Mesodermal cell (in vitro differentiated cells): ENCODE measurements at regions not wholly inside any gene's neighbourhood (a gene's known extent, or its start where the extent isn't known, plus 50 kb on each side); places are given as distances from the start of the nearest gene placed in this dataset.

ENCODE experiments used
- H3K27ac ChIP-seq: 2 replicates; pipeline ENCODE4 v1.7.0; 2013; ENCODE audit warnings: mild to moderate bottlenecking, low read depth, low read length, moderate library complexity; ENCODE audit not compliant: severe bottlenecking
- H3K36me3 ChIP-seq: 2 replicates; pipeline ENCODE4 v1.7.1; 2013; ENCODE audit warnings: mild to moderate bottlenecking, low read length, moderate library complexity; ENCODE audit not compliant: control insufficient read depth, insufficient read depth
- H3K4me1 ChIP-seq: one replicate; pipeline ENCODE4 v1.7.1; 2013; ENCODE audit warnings: mild to moderate bottlenecking, low read length; ENCODE audit not compliant: insufficient read depth, control insufficient read depth, poor library complexity, severe bottlenecking
- H3K4me3 ChIP-seq: 2 replicates; pipeline ENCODE4 v1.7.0; 2013; ENCODE audit warnings: low read length, control low read depth, mild to moderate bottlenecking; ENCODE audit not compliant: insufficient read depth, poor library complexity, severe bottlenecking; ENCODE audit errors: extremely low read depth
- H3K9me3 ChIP-seq: 2 replicates; pipeline ENCODE4 v1.7.1; 2013; ENCODE audit warnings: mild to moderate bottlenecking, low read length, moderate library complexity; ENCODE audit not compliant: control insufficient read depth
- WGBS, 2 experiments: methylation state at CpG; one replicate each; pipeline ENCODE4 v1.1.5; 2013; ENCODE audit warnings: missing lambda C conversion rate in 2 of 2; ENCODE audit not compliant: insufficient coverage in 2 of 2; 5-methylcytosine and 5-hydroxymethylcytosine counted together

- peak overlapping the region; percentile 98 for H3K27ac ChIP-seq
- WGBS, 2 experiments, result 83 to 90% methylated on average over 6 of the region's 6 CpGs
- no peak overlapping the region for H3K4me3 ChIP-seq
- peaks cover 14% of the 10 kb centered on the region for H3K4me1 ChIP-seq
- H3K36me3 ChIP-seq, result no peaks in the 10 kb centered on the region
- H3K9me3 ChIP-seq, result no peaks in the 10 kb centered on the region
These were observed 208.3 kb upstream of the STARD13 start for GRCh38 chr13:33493672-33494365.

- H3K9me3 ChIP-seq, result no peaks in the 10 kb centered on the region
- WGBS, 2 experiments, result 68 to 79% methylated on average over 3 to 4 of the region's 4 CpGs
- no peak overlapping the region for H3K4me3 ChIP-seq
- no peaks in the 10 kb centered on the region for H3K36me3 ChIP-seq
- H3K27ac ChIP-seq, result peak overlapping the region; percentile 98
- peaks cover 14% of the 10 kb centered on the region for H3K4me1 ChIP-seq
These were observed 209.1 kb upstream of the STARD13 start for GRCh38 chr13:33494596-33495204.

GRCh38 chr13:33496336-33496735 is 210.8 kb upstream of the STARD13 start:
- no peaks in the 10 kb centered on the region for H3K9me3 ChIP-seq
- H3K4me1 ChIP-seq, result peaks cover 14% of the 10 kb centered on the region
- H3K36me3 ChIP-seq, result no peaks in the 10 kb centered on the region
- no peak overlapping the region for H3K4me3 ChIP-seq
- H3K27ac ChIP-seq, result no peak overlapping the region

GRCh38 chr13:33497146-33497845 is 211.7 kb upstream of the STARD13 start:
- no peak overlapping the region for H3K27ac ChIP-seq
- H3K4me3 ChIP-seq, result no peak overlapping the region
- no peaks in the 10 kb centered on the region for H3K9me3 ChIP-seq
- 87% methylated on average over 3 of the region's 4 CpGs; no CpG with 5 or more reads in 1 of the 2 experiments for WGBS, 2 experiments
- no peaks in the 10 kb centered on the region for H3K36me3 ChIP-seq
- H3K4me1 ChIP-seq, result peaks cover 14% of the 10 kb centered on the region

- 88 to 100% methylated on average over 1 of the region's 1 CpG for WGBS, 2 experiments
These were observed 222.5 kb upstream of the STARD13 start for GRCh38 chr13:33508060-33508459.

GRCh38 chr13:33509642-33510229 is 224.2 kb upstream of the STARD13 start:
- H3K9me3 ChIP-seq, result peaks cover 4% of the 10 kb centered on the region
- H3K4me3 ChIP-seq, result no peak overlapping the region
- H3K27ac ChIP-seq, result no peak overlapping the region
- H3K4me1 ChIP-seq, result no peaks in the 10 kb centered on the region
- 100% methylated on average over 1 of the region's 5 CpGs; no CpG with 5 or more reads in 1 of the 2 experiments for WGBS, 2 experiments
- no peaks in the 10 kb centered on the region for H3K36me3 ChIP-seq

More at GRCh38 chr13:33508060-33508459, 222.5 kb upstream of the STARD13 start:
- no peak overlapping the region for H3K27ac ChIP-seq
- no peak overlapping the region for H3K4me3 ChIP-seq
- H3K4me1 ChIP-seq, result no peaks in the 10 kb centered on the region
- peaks cover 4% of the 10 kb centered on the region for H3K9me3 ChIP-seq
- no peaks in the 10 kb centered on the region for H3K36me3 ChIP-seq

- no peak overlapping the region for H3K27ac ChIP-seq
- no peaks in the 10 kb centered on the region for H3K4me1 ChIP-seq
- H3K9me3 ChIP-seq, result peaks cover 4% of the 10 kb centered on the region
- H3K36me3 ChIP-seq, result no peaks in the 10 kb centered on the region
- no peak overlapping the region for H3K4me3 ChIP-seq
These were observed 224.9 kb upstream of the STARD13 start for GRCh38 chr13:33510350-33510970.

GRCh38 chr13:33512880-33513554 is 227.5 kb upstream of the STARD13 start:
- peaks cover 4% of the 10 kb centered on the region for H3K9me3 ChIP-seq

GRCh38 chr13:33514362-33514761 is 228.8 kb upstream of the STARD13 start:
- H3K27ac ChIP-seq, result no peak overlapping the region
- no peaks in the 10 kb centered on the region for H3K9me3 ChIP-seq
- no peaks in the 10 kb centered on the region for H3K4me1 ChIP-seq
- no peaks in the 10 kb centered on the region for H3K36me3 ChIP-seq
- no peak overlapping the region for H3K4me3 ChIP-seq
- 83 to 92% methylated on average over 3 to 4 of the region's 4 CpGs for WGBS, 2 experiments

More at GRCh38 chr13:33512880-33513554, 227.5 kb upstream of the STARD13 start:
- Histone ChIP-seq H3K4me3 (no peak overlapping the region), H3K4me1 (no peaks in the 10 kb centered on the region), H3K36me3 (no peaks in the 10 kb centered on the region), H3K27ac (no peak overlapping the region)
- no CpG with 5 or more reads among the region's 2 CpGs for WGBS, 2 experiments

GRCh38 chr13:33515146-33515545 is 229.6 kb upstream of the STARD13 start:
- H3K4me1 ChIP-seq, result no peaks in the 10 kb centered on the region
- H3K27ac ChIP-seq, result no peak overlapping the region
- 100% methylated on average over 2 of the region's 3 CpGs for WGBS, 2 experiments

More at GRCh38 chr13:33515146-33515545, 229.6 kb upstream of the STARD13 start:
- no peaks in the 10 kb centered on the region for H3K36me3 ChIP-seq
- H3K4me3 ChIP-seq, result no peak overlapping the region
- H3K9me3 ChIP-seq, result no peaks in the 10 kb centered on the region
